ENCODE measurements at regions not wholly inside any gene's neighbourhood (a gene's known extent, or its start where the extent isn't known, plus 50 kb on each side); places are given as distances from the start of the nearest gene placed in this dataset.

- TF ChIP-seq CTCF (IDR thresholded peaks at IDR 0.05; ENCODE audit: poor library complexity, severe bottlenecking) (no peak), POLR2AphosphoS5 (IDR thresholded peaks at IDR 0.05) (no peak), SMC3 (conservative IDR thresholded peaks at IDR 0.05; ENCODE audit: poor library complexity) (no peak), RAD21 (conservative IDR thresholded peaks at IDR 0.05) (no peak), EZH2 (IDR thresholded peaks at IDR 0.05; ENCODE audit: borderline replicate concordance, insufficient read depth, low read length, poor library complexity, severe bottlenecking) (no peak), EP300 (conservative IDR thresholded peaks at IDR 0.05; ENCODE audit: poor library complexity, severe bottlenecking) (no peak), MXI1 (conservative IDR thresholded peaks at IDR 0.05; ENCODE audit: poor library complexity, severe bottlenecking) (no peak)
Measured at GRCh38 chr2:37819186-37819585, 105.9 kb upstream of the RMDN2 start.

Data from neural cell (in vitro differentiated cells).